IPS-NIHi7 (cell line): ENCODE measurements at regions not wholly inside any gene's neighbourhood (a gene's known extent, or its start where the extent isn't known, plus 50 kb on each side); places are given as distances from the start of the nearest gene placed in this dataset.
"Not testable (repeated sequence)": the region's sequence is repeated elsewhere in the genome, so short reads cannot be mapped to it uniquely, and the experiment has no call there.

Experiments used
- DNase-seq: peaks from one replicate; pipeline ENCODE4 v3.0.0; 2012; ENCODE audit warnings: mixed read lengths; ENCODE audit errors: extremely low spot score

DNA sequence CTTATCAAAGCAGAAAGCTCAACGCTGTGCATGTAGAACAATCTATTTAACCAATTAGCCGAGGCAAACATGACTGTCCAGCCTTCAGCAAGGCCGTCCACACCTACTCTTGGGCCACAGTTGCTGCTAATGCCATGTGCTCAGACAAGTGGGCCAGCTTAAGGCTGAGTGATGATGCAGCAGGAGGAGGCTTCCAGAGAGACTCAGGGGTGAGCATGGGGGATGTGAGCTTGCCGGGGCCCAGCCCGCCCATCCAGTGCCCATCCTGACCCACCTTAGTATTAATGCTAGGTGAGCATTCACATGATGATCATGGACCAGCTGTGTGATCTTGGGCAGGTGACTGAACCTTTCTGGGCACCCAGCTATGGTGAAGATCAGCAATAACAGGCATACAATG lies 150.1 kb downstream of the TPRA1 start:
- no peak for DNase-seq

DNA sequence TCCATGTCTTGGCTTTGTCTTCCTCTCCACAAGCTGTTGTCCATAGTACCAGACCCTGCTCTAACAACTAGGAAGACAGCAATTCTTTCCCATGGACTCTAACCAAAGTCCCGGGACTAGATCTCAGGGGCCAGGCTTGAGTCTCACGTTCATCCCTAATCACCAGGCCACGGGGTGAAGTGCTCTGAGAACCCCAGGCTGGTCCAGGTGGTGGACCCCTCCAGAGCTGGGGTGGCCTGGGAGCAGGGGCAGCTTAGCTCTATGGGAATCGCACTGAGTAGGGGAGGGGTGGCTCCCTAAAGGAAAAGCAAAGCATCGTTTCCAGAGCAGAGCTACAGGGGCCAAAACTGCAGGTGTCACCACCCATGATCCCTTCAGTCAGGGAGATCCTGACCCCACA lies 150.9 kb downstream of the TPRA1 start:
- no peak for DNase-seq

DNA sequence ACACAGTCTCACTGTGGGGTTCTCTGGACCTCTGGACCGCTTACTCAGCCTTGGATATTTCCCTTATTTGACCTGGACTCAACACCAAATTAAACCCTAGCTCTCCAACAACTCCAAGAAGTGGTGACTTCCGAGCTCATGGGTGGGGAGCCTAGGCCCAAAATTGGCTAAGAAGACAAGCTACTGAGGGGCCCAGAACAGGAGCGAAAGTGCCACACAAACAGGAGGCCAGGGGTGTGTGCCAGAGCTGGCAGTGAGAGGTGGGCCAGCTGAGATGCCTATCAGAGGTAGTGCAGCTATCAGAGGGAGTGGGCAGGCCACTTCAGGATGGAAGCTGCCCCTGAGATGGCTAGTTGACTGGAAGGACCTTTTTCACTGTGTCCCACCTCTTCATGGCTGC lies 151.1 kb upstream of the PRR20G start:
- no peak for DNase-seq

DNA sequence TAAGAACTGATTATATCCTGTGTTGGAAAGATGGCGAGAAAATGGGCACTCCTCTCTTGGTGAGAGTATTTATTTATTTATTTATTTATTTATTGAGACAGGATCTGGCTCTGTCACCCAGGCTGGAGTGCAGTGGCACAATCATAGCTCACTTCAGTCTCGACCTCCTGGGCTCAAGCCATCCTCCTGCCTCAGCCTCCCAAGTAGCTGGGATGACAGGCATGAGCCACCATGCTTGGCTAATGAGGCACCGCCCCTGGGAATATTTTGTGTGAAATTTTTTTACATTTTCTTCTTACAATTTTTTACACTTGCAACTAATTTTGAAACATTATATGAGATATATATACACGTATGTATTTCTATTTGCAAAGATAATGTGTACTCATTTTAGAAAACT lies 150.5 kb upstream of the PRR20G start:
- no peak for DNase-seq

DNA sequence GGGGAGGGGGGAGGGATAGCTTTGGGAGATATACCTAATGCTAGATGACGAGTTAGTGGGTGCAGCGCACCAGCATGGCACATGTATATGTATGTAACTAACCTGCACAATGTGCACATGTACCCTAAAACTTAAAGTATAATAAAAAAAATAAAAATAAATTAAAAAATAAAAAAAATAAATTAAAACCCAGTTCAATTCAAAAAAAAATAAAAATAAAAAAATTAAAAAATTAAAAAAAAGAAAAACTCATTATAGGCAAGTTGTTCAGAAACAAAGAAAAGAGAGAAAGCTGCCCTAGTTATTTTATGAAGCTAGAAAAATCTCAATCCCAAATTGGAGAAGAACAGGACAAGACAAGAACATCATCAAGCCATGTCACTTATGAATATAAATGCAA lies 147.5 kb upstream of the PRR20G start:
- DNase-seq: not testable (repeated sequence)

DNA sequence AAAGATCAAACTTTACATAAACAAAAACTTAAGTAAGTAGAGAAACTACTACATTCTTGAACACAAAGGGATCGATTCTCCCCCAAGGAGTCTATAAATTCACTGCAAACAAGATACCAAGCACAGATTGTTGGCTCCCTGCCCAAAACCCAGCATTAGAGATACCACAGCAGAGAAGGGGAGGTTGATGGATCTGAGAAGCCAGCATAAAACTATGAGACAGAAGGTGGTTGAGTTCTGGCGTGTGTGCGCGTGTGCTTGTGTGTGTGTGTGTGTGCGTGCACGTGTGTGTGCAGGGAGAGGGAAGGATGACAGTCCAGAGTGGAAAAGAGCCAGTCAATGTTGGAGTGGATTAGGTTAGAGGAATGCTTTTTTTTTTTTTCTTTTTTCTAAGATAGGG lies 143.2 kb upstream of the PRR20G start:
- DNase-seq: no peak

DNA sequence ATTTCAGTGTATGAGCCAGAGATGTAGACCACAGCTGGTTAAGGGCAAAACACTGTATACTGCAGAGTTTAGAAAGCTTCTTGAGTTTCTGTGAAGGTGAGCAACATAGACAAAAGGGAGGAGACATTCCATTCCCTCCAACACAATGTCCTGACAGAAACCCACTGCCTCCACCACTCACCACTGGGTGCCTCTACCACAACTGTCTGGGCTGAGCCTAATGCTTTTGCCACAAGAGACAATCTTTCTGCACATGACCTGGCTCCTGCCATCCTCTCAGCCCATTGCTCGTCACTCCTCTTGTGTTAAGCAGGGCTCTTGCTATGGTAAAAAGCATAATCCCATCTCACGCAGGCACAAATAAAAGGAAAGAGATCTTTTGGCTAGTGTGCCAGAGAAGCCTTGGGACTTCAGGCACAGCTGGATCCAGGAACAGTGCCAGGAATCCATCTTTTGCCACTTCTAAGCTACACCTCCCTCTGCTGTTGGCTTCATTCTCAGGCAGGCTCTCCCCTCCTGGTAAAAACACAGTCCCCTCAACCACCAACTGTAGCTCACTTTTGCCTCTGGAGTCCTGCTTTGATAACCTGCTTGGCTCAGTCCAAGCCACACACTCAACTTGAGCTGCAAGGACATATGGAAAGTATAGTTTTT lies 140.6 kb upstream of the PRR20G start:
- DNase-seq: no peak

DNA sequence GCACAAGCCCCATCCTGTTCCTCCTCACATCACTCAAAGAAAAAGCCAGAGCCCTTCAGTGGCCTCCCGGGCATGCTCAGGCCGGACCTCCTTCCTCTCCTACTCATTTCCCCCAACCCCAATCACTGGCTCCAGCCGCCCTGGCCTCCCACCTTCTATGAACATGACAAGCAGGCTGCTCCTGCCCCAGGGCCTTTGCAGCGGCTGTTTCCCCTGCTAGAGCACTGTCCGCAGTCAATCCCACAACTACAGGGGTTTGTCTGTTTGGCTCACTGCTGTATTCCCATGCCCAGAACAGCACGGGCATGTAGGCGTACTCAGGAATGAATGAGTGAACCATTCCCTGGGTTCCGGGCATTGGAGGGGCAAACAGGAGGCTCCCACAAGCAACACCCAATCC lies 139.8 kb upstream of the PRR20G start:
- no peak for DNase-seq

DNA sequence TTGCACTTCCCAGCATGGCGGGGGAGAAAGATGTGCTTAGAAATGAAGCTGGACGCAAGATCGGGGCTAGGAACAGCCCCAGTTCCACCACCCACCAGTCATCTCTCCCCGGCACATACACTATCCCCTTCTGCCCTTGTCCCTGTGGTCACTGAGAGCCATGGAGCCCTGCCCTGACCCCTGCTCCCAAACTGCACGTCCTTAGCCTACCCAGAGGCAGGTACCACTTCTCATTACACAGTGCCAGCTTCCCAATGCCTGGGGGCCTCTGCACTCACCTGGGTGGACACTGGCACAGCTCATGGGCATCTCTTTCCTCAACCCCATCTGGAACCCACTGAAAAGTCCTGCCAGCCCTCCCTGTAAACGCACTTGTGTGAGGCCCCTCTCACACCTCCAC lies 139.3 kb upstream of the PRR20G start:
- no peak for DNase-seq

DNA sequence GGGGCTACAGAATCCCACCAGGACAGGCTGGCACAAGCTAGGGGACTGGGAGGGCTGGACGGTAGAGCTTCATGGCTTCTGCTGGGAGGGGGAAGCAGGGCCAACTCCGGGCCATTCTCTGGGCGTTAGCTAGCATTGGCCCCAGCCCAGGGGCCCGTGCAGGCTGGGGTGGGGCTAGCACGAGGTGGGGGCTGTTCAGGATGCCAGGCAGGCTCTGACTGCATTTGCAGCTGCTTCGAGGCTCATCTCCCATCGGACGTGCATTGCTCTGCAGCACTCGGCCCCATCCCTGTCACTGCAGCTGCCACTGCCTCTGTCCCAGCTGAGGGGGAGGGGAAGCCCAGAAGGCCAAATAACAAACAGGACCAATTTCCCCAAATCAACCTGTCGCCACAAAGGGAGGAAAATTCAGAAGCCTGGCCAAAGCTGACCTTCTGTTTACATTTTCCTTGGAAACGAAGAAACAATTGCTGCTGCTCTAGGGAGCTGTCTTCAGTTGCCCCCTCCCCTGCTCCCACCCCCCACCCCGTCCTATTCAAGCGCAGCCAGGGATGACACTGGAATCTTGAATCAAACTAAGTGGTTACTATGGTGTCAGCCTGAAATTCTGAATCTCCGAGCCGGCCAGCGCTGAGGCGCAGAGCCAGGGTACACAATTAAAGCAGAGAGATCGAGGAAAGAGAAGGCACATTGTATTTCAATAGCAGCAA lies 138.8 kb upstream of the PRR20G start:
- no peak for DNase-seq

DNA sequence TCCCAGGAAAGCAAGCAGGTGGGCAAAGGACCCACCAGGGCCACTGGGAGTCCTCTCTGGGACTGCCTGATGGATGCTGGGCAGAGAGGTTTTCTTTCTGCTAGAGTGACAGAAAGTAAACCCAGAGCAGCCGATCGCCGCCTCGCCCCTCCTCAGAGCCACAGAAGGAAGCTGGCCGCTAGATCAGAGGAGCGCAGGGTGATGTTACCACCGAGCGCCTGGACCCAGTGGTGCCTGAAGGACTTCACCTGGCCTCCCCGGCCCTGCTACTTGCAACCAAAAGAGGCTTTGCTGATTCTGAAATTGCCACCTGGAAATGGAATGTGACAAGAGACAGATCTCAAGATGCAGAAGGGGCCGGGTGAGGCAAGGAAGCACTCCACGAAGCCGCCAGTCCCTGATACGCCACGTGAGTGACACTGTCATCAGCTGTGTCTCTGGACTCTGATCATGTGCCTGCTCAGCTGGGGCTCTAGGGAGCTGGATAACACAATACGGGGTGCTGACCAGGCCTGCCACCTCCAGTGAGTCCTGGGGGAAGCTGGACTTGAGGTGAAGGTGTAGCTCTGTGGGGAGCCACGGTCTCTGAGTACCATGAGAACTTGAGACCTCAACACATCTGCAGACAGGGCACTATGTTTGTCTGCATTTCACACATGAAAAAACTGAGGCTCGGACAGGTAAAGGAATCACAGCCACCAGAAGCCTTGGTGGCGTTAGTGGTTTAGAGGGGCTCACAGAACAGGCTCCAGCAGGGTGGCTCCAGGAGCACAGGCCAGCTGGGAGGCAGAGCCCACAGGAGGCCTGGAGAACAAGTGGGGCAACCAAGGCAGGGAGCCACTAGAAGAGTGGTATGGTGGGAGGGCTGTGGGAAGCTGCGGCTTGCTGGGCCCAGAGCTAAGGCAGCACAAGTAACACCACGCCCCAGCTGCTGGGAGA lies 137.9 kb upstream of the PRR20G start:
- DNase-seq: no peak

DNA sequence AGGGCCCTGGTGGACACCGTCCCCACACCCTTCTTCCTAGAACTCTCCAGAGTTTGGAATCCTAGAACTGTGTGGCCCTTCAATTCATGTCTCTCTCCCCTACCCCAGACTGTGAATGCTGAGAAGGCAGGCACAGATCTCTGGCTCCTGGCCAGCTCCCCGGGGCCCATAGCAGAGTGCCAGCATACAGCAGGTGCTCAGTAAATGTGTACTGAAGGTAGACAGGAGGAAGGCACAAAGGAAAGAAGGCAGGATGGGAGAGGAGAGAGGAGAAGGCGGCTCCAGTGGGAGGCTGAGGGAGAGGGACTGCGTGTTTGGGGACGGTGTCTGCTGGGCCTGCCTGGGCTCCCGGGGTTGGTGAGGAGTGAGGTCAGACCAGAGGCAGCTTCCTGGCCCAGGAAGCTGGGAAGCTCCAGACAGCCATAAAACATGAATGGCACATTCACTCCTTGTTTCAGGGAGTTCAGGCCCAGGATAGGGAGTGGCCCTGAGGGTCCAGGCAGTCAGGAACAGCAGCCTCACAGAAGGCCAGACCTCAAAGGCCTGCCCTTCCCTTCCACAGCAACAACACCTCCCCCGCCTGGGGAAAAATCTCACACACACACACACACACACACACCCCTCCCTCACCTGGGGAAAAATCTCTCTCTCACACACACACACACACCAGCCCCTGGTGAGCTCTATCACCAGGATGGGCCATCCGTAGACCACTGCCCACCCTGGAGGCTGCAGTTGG lies 137.1 kb upstream of the PRR20G start:
- DNase-seq: no peak

DNA sequence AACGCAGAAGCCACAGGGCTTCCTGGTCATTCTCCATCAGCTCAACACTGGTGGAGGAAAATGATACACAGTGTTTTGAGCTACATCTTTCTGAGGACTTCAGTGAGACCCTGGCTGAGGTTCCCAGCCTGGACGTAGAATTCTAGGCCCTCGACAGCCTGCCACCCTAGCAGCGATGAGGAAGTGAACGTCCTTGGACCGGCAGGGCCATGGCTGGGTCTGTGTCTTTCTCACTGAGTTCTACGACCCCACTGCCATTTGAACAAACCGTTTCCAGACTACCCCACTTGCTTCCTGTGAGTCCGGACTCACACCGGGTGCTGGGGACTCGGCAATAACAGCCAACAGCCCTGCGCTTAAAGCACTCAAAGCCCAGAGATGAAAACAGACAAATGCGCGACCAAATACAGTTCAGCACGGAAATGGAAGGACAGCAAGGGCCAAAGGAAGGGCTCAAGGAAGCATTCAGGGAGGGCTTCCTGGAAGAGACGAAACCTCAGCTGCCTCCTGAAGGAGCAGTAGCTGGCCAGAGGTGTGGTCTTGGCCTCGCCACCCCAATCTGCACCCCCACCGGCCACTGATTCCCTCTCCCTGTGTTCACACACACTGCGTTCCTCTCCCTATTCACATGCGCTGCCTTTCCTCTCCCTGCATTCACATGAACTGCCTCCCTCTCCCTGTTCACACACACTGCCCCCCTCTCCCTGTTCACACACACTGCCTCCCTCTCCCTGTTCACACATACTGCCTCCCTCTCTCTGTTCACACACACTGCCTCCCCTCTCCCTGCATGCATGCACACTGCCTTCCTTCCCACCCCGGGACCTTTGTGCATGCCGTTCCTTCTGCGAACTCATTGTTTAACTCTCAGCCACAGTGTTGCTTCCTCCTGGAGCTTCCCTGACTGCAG lies 136.3 kb upstream of the PRR20G start:
- DNase-seq: no peak

DNA sequence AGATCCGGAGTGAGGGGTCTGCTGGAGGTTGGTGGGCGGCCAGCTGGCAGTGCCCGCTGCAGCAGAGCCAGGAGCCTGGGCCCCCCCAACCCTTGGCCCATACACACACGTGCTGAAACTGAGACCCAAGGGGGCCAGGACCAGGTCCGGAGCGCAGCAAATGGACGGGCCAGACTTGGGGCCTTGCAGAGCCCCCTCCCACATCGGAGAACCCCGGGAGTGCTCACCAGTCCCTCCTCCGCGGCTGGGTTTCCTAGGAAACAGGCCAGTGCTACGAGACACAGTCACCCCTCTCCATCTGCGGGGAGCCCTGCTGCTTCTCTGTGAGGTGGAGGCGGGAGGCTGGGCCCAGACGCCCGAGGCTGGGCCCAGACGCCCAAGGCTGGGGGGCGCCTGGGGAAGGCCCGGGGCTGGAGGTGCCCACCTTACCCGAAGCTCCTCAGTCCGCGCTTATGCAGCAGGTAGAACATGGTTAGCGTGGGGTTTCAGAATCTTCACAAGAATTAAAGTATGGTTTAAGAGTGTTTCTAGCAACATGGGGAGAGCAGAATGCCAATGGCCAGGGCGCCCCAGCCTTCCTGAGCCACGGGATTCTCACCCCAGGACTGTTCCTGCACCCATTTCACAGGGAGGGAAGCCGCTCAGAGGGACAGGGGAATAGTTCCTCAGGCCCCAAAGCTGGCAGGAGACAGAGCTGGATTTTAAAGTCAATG lies 135.0 kb upstream of the PRR20G start:
- no peak for DNase-seq

DNA sequence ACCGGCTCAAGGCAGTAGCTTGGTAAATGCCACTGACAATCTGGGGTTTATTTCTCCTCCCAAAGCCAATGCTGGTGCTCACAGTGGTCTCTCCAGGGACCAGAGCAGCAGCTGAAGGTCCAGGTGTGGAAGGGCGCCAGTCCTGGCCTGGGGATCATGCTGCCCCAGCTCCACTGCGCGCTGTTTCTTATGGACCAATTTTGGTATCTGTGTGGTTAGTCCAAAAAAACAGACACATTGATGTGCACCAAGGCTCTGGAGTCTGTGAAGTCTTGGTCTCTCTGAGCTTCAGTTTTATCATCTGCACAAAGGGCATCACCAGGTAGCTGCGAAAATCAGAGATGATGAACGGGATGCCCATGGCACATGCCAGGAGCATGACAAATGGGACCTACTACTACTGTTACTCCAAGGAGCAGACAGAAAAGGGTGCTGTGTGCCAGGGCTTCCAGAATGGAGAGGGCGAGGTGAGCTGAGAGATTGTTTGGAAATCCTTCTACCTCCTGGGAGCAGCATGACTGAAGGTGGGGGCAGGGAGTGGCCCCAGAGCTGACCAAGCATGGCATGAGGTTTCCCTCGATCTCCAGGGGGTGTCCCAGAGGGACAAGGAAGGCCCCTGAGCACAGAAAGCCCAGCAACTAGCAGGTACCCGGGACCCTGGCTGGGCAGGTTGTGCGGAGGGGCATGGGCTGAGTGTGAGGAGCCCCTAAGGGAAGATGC lies 134.3 kb upstream of the PRR20G start:
- DNase-seq: no peak

DNA sequence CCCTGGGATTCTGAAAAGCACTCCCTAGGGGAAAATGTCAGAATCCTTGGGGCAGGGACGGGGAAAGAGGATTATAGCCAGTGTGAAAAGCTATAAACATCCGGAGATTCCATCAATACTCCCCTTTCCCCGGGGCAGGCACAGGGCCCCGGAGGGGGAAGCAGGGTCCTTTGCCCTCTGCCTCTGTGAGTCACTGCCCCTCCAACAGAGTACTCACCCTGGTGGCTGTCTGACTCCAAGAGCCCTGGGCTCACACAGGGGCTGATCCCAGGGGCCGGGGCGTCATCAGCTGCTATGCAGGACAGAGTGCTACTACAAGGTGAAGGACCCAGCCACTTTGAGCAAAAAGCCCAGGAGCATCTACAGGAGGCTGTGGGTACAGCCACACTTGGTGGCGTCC lies 133.0 kb upstream of the PRR20G start:
- peak; percentile 48 for DNase-seq

DNA sequence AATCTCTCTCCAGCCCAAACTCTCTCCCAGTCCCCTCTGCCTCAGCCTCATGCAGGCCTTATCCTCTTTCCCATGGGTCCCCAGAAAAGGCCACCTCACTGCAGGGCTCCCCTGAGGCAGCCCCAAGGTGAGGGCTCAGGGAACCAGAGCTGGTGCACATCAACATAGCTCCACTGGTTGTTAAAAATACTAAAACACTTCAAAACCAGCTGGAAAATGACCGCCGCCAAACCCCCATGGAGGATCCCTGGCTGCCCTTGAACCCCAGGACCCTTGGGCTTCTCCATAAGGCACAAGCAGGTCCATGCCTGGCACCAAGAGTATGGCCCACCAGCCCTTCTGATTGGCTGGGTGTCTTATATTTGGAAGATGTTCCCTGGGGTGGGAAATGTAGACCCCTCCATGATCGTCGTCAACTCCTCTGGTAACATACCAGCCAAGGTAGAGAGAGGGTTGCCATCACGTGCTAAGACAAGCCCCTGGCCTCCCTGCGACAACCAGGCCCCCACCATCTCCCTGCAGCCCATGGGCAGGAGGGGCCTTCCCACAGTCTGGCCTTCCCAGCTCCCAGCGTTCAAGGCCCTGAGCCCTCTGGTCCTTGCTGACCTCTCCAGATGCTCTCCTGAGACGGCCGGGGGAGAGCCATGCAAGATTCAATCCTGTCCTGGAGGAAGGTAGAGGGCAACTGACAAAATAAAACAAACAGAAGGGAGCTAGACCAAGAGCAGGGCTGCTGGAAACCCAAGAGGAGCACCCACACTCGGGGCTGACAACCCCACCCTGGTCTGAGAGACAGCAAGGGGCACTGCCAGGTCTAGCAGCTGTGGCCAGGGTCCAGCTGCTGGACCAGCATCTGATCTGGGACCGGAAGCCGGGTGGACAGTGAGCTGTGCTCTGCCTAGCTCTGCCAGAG lies 132.1 kb upstream of the PRR20G start:
- DNase-seq: no peak

DNA sequence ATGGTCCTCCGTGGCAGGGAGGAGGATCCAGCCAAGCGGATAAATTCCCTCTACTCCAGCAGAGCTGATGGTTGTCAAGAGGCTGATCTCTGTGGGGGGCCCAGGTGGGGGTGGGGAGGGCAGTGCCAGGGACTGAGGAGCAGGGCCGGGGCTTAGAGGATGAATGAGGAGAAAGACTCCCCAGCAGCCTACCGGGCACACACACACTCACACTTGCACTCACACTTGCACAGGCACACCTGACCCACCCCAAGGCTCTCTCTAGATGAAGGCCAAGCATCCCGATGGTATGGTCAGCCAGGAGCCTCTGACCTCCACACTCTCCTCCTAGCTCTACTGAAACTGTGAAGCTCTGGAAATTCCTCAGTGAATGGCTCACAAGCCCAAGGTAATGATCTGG lies 131.3 kb upstream of the PRR20G start:
- no peak for DNase-seq
